Fibroblast of lung (primary cell): ENCODE measurements at regions not wholly inside any gene's neighbourhood (a gene's known extent, or its start where the extent isn't known, plus 50 kb on each side); places are given as distances from the start of the nearest gene placed in this dataset.

Experiments
- DNase-seq, 2 donors: peaks; one replicate each; pipeline versions ENCODE4 v3.0.0 to v3.0.0-alpha.2; 2010; ENCODE audit warnings: low read depth in 2 of 2
- H2AFZ ChIP-seq: 2 replicates; pipeline ENCODE4 v1.5.1; 2012; ENCODE audit warnings: low read length, control low read depth, inconsistent platforms
- H3K27ac ChIP-seq: 2 replicates; pipeline ENCODE4 v1.5.1; 2011; ENCODE audit warnings: low read length, control low read depth; ENCODE audit not compliant: insufficient read depth
- H3K27me3 ChIP-seq: 2 replicates; pipeline ENCODE4 v1.5.1; 2011; ENCODE audit warnings: mild to moderate bottlenecking, low read length; ENCODE audit not compliant: control insufficient read depth, insufficient read depth
- H3K36me3 ChIP-seq: 2 replicates; pipeline ENCODE4 v1.5.1; 2011; ENCODE audit warnings: low read length; ENCODE audit not compliant: control insufficient read depth, insufficient read depth
- H3K4me1 ChIP-seq: 2 replicates; pipeline ENCODE4 v1.5.1; 2011; ENCODE audit warnings: low read length; ENCODE audit not compliant: control insufficient read depth, insufficient read depth; ENCODE audit errors: extremely low read depth
- H3K4me2 ChIP-seq: 2 replicates; pipeline ENCODE4 v1.5.1; 2011; ENCODE audit warnings: low read length, control low read depth; ENCODE audit not compliant: insufficient read depth; ENCODE audit errors: extremely low read depth
- H3K4me3 ChIP-seq, 4 experiments: fragments of 200-600 bp in 1 of 4; sonication (generic) in 1 of 4; replicated peaks in 1 of 4; 2 replicates each; pipeline ENCODE4 v1.5.1; 2011 to 2016; ENCODE audit warnings: low read length in 4 of 4, low read depth in 3 of 4, mild to moderate bottlenecking in 3 of 4, control low read depth in 2 of 4, inconsistent platforms in 1 of 4, mixed read lengths in 1 of 4; ENCODE audit not compliant: insufficient read depth in 1 of 4; ENCODE audit errors: control extremely low read depth in 1 of 4
- H3K79me2 ChIP-seq: 2 replicates; pipeline ENCODE4 v1.5.1; 2012; ENCODE audit warnings: mild to moderate bottlenecking, low read length, inconsistent platforms; ENCODE audit not compliant: control insufficient read depth, insufficient read depth
- H3K9ac ChIP-seq: 2 replicates; pipeline ENCODE4 v1.5.1; 2011; ENCODE audit warnings: mild to moderate bottlenecking, low read length, control low read depth; ENCODE audit not compliant: insufficient read depth
- H3K9me3 ChIP-seq: 2 replicates; pipeline ENCODE4 v1.5.1; 2012; ENCODE audit warnings: low read depth, low read length; ENCODE audit not compliant: control insufficient read depth, insufficient read depth
- H4K20me1 ChIP-seq: 2 replicates; pipeline ENCODE4 v1.5.1; 2011; ENCODE audit warnings: low read length; ENCODE audit not compliant: control insufficient read depth, insufficient read depth; ENCODE audit errors: extremely low read depth
- CTCF ChIP-seq, 2 donors: IDR thresholded peaks in 1 of 2; conservative IDR thresholded peaks in 1 of 2; 1 replicate in 1 of 2; 2 replicates in 1 of 2; pipeline ENCODE4 v1.5.1; 2011 to 2012; ENCODE audit warnings: low read length in 2 of 2, control low read depth in 1 of 2, inconsistent platforms in 1 of 2, low read depth in 1 of 2, mild to moderate bottlenecking in 1 of 2
- EZH2 ChIP-seq: IDR thresholded peaks from 2 replicates; pipeline ENCODE4 v1.5.1; 2012; ENCODE audit warnings: low read length, control low read depth, mild to moderate bottlenecking; ENCODE audit errors: missing control alignments

- Histone ChIP-seq H4K20me1 (no peaks in the 10 kb centered on the region), H3K9ac (no peak overlapping the region), H3K36me3 (no peaks in the 10 kb centered on the region), H2AFZ (no peak overlapping the region), H3K4me3 (no peak overlapping the region), H3K27ac (no peak overlapping the region), H3K79me2 (no peaks in the 10 kb centered on the region), H3K9me3 (no peaks in the 10 kb centered on the region), H3K4me1 (no peaks in the 10 kb centered on the region), H3K4me2 (no peak overlapping the region), H3K27me3 (no peaks in the 10 kb centered on the region)
- TF ChIP-seq CTCF (conservative IDR thresholded peaks at IDR 0.05 in 1 of 2, IDR thresholded peaks at IDR 0.05 in 1 of 2; ENCODE audit: low read depth in 1 of 2, low read length in 2 of 2), result no peak
- TF ChIP-seq EZH2, result no peak
- DNase-seq, result no peak
These were observed 135.2 kb upstream of the PODXL start for GRCh38 chr7:131691454-131692130.

- peaks cover 3% of the 10 kb centered on the region for H3K27me3 ChIP-seq
- TF ChIP-seq EZH2, result no peak
- no peak for TF ChIP-seq CTCF (conservative IDR thresholded peaks at IDR 0.05 in 1 of 2, IDR thresholded peaks at IDR 0.05 in 1 of 2; ENCODE audit: low read depth in 1 of 2, low read length in 2 of 2)
- no peaks in the 10 kb centered on the region for H3K79me2 ChIP-seq
- H3K36me3 ChIP-seq, result no peaks in the 10 kb centered on the region
- no peaks in the 10 kb centered on the region for H4K20me1 ChIP-seq
- no peaks in the 10 kb centered on the region for H3K9me3 ChIP-seq
- no peaks in the 10 kb centered on the region for H3K4me1 ChIP-seq
- no peak overlapping the region for H2AFZ ChIP-seq
- DNase-seq, result no peak
- no peak overlapping the region for H3K4me2 ChIP-seq
- no peak overlapping the region for H3K4me3 ChIP-seq
- H3K9ac ChIP-seq, result no peak overlapping the region
- no peak overlapping the region for H3K27ac ChIP-seq
These were observed 134.0 kb upstream of the PODXL start for GRCh38 chr7:131690441-131690840.

- H2AFZ ChIP-seq, result no peak overlapping the region
- H4K20me1 ChIP-seq, result no peaks in the 10 kb centered on the region
- no peak for DNase-seq
- H3K27me3 ChIP-seq, result peaks cover 3% of the 10 kb centered on the region
- no peak overlapping the region for H3K4me2 ChIP-seq
- no peaks in the 10 kb centered on the region for H3K4me1 ChIP-seq
- TF ChIP-seq EZH2, result no peak
- TF ChIP-seq CTCF (conservative IDR thresholded peaks at IDR 0.05 in 1 of 2, IDR thresholded peaks at IDR 0.05 in 1 of 2; ENCODE audit: low read depth in 1 of 2, low read length in 2 of 2), result no peak
- no peak overlapping the region for H3K9ac ChIP-seq
- no peak overlapping the region for H3K27ac ChIP-seq
- no peaks in the 10 kb centered on the region for H3K79me2 ChIP-seq
- no peaks in the 10 kb centered on the region for H3K36me3 ChIP-seq
- H3K4me3 ChIP-seq, result no peak overlapping the region
- H3K9me3 ChIP-seq, result no peaks in the 10 kb centered on the region
These were observed 133.3 kb upstream of the PODXL start for GRCh38 chr7:131689662-131690234.
